GM13977 (cell line): ENCODE measurements at regions not wholly inside any gene's neighbourhood (a gene's known extent, or its start where the extent isn't known, plus 50 kb on each side); places are given as distances from the start of the nearest gene placed in this dataset.

Experiments
- DNase-seq: peaks from one replicate; pipeline ENCODE4 v3.0.0; 2012; ENCODE audit warnings: low spot score
- in situ Hi-C: fragments of 300-500 bp; cut with MboI; formaldehyde crosslinking; loops from one replicate; pipeline ENCODE4 v1.12.0; 2022; ENCODE audit warnings: low sequenced_read_pairs, low pct_unique_long_range_greater_than_20kb, mixed read lengths, inconsistent platforms; ENCODE audit not compliant: unreplicated experiment
- TF ChIP-seq, protein P1 (sequence below): IDR thresholded peaks from 2 replicates; pipeline ENCODE4 v1.5.1; 2012; ENCODE audit warnings: mild to moderate bottlenecking, control low read depth; ENCODE audit not compliant: insufficient read depth; ENCODE audit errors: extremely low read depth, missing control alignments

DNA sequence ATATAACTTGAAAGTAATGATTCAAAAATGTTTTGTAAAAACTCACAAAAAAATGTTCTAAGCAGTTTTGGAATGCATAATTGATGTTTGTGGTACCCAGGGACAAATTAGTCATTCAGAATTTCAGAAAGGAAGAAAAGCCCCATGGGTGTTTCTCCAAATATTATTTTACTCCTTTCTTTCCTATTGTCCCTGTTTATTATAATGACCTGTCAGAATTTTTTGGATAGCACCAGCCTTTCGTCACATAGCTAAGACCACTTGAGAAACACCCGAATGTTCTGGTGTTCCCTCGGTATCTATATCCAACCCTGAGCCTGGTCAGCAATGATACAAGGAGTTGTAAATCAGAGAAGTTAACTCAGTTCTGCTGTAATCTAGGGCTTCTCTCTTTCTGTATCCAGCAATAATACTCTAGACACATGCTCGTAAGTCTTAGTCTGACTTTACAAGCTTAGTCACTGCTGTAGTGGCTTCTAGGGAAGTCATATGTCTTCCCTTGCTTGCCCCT is 64.8 kb upstream of the MEOX2 start:
- DNase-seq, result no peak
- in situ Hi-C loops, result no loop called here
- TF ChIP-seq, protein P1, sequence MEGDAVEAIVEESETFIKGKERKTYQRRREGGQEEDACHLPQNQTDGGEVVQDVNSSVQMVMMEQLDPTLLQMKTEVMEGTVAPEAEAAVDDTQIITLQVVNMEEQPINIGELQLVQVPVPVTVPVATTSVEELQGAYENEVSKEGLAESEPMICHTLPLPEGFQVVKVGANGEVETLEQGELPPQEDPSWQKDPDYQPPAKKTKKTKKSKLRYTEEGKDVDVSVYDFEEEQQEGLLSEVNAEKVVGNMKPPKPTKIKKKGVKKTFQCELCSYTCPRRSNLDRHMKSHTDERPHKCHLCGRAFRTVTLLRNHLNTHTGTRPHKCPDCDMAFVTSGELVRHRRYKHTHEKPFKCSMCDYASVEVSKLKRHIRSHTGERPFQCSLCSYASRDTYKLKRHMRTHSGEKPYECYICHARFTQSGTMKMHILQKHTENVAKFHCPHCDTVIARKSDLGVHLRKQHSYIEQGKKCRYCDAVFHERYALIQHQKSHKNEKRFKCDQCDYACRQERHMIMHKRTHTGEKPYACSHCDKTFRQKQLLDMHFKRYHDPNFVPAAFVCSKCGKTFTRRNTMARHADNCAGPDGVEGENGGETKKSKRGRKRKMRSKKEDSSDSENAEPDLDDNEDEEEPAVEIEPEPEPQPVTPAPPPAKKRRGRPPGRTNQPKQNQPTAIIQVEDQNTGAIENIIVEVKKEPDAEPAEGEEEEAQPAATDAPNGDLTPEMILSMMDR, result no peak

DNA sequence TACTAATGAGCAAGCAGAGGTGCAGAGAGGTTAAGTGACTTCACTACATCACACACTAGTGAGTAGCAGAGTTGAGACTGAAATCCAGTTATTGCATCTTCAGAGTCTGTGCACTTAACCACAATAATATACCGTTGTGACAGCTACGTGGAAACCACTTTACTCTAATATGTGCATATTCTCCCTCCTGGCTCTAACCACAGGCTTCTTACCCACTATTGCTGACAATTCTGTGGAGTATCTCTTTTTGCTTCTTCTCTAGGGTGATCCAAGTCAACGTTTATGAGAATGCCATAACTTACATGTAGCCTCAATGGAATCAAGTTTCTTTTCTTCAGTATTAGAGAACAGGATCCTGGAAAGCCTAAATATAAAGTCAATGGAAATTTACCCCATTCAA is 64.2 kb upstream of the MEOX2 start:
- in situ Hi-C loops, result no loop called here
- DNase-seq, result no peak
- TF ChIP-seq, protein P1, result no peak

DNA sequence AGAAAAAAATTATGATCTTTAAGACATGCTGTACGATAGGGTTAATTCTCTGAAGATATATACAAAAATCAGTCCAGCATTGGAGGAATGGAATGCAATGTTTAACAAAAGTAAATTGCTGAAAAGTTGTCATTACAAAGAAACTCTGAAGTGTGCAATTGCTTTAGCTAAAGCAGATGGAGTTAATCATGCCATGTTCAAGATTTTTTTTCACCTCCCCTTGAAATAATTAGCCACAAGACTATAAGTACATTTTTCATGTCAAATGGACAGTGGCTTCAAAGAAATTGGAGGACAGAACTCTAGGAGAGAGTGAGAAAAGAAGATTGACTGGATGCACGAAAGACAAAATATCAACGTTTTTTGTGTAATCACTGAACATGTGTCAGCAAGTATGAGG is 63.1 kb upstream of the MEOX2 start:
- DNase-seq, result no peak
- TF ChIP-seq, protein P1, result no peak
- in situ Hi-C loops, result no loop called here

DNA sequence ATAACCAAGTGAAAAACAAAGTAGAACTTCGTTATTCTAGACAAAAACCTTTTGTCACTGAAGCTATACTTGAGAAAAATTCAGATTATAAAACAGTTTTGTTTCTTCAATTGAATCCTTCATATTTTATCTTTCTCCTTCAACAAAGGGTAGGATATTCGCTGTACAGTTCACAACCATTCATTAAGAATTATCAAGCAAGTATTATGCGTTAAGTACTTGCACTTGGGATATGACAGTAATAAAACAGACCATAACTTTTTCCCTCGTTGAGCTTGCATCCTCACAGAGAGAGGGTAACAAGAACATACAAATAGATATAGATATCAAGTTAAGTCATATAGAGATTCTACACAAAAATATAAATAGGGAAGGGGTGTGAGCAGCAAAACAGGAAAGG is 61.2 kb upstream of the MEOX2 start:
- in situ Hi-C loops, result no loop called here
- DNase-seq, result no peak
- TF ChIP-seq, protein P1, result no peak

DNA sequence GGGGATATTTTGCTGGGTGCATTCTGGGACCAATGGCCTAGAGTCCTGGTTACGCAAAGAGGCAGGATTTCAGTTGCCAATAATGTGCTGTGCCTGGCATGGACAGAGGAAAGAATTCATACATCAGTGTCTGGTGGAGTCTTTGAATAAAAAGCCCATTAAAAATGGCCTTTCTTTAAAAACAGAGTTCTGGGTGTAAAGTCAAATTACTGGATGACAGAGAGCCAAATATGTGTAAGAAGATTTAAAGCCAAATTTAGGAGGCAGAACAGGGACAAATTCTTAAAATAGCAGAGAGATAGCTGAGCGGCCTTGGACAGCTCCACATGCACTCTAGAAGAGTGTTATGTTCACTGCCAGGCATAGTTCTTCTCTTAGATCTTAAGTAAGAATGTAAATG is 60.8 kb upstream of the MEOX2 start:
- TF ChIP-seq, protein P1, result no peak
- DNase-seq, result no peak
- in situ Hi-C loops, result no loop called here

DNA sequence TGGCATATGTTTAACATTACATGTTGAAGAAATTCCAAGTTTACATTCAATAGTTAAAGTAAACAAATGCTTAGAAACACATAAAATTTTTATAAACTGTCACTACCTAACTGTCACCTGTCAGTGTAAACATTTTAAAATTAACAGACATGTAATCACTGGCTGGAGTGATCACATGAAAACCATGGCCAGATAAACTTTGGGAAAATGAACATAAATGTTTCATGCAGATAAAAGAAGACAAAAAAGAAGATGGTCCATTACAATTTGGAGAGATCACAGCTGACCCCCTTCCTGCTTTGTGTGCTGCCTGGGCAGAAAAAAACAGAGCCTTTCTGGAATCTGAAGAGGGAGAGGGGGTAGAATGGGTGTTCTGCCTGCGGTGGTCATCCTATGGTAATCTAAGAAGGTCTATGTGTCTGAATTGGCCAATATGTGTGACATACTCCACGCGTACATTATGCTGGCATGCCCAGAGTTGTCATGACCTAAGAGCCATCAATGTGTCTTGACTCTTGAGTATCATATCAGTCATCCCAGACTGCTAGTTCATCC is 57.5 kb upstream of the MEOX2 start:
- DNase-seq, result no peak
- TF ChIP-seq, protein P1, result no peak
- in situ Hi-C loops, result no loop called here
